MM.1S (cell line): ENCODE measurements at regions not wholly inside any gene's neighbourhood (a gene's known extent, or its start where the extent isn't known, plus 50 kb on each side); places are given as distances from the start of the nearest gene placed in this dataset.

Experiments
- DNase-seq: peaks from one replicate; pipeline ENCODE4 v3.0.0-alpha.2; 2015
- H2AFZ ChIP-seq: fragments of 300-600 bp; sonication (generic); 2 replicates; pipeline ENCODE4 v1.6.0; 2016; ENCODE audit warnings: antibody characterized with exemption, low read length
- H3F3A ChIP-seq: fragments of 300-600 bp; sonication (generic); 2 replicates; pipeline ENCODE4 v1.6.1; 2016; ENCODE audit warnings: mild to moderate bottlenecking, antibody characterized with exemption, low read length, moderate library complexity, mixed read lengths; ENCODE audit not compliant: insufficient read depth
- H3K27ac ChIP-seq: fragments of 300-600 bp; sonication (generic); 2 replicates; pipeline ENCODE4 v1.5.1; 2016; ENCODE audit warnings: mild to moderate bottlenecking, low read length
- H3K27me3 ChIP-seq: fragments of 300-600 bp; sonication (generic); replicated peaks from 2 replicates; pipeline ENCODE4 v1.6.0; 2016; ENCODE audit warnings: low read length; ENCODE audit not compliant: insufficient read depth
- H3K36me3 ChIP-seq: fragments of 300-600 bp; sonication (generic); replicated peaks from 2 replicates; pipeline ENCODE4 v1.6.1; 2016; ENCODE audit warnings: mild to moderate bottlenecking, low read length, mixed read lengths; ENCODE audit not compliant: insufficient read depth
- H3K4me1 ChIP-seq: fragments of 300-600 bp; sonication (generic); 2 replicates; pipeline ENCODE4 v1.6.1; 2016; ENCODE audit warnings: low read length, mixed read lengths
- H3K4me2 ChIP-seq: fragments of 300-600 bp; sonication (generic); 2 replicates; pipeline ENCODE4 v1.6.0; 2016; ENCODE audit warnings: low read depth, low read length
- H3K4me3 ChIP-seq: fragments of 300-600 bp; sonication (generic); 2 replicates; pipeline ENCODE4 v1.5.1; 2016; ENCODE audit warnings: low read length, mixed read lengths
- H3K79me2 ChIP-seq: fragments of 300-600 bp; sonication (generic); 2 replicates; pipeline ENCODE4 v1.6.1; 2016; ENCODE audit warnings: mixed run types, low read length, mixed read lengths
- H3K9ac ChIP-seq: fragments of 300-600 bp; sonication (generic); 2 replicates; pipeline ENCODE4 v1.6.1; 2016; ENCODE audit warnings: low read length, mixed read lengths
- H3K9me2 ChIP-seq: fragments of 300-600 bp; sonication (generic); replicated peaks from 2 replicates; pipeline ENCODE4 v1.6.1; 2016; ENCODE audit warnings: mild to moderate bottlenecking, low read length, mixed read lengths; ENCODE audit not compliant: insufficient read depth
- H3K9me3 ChIP-seq: fragments of 300-600 bp; sonication (generic); replicated peaks from 2 replicates; pipeline ENCODE4 v1.6.1; 2016; ENCODE audit warnings: mild to moderate bottlenecking, low read length, mixed read lengths; ENCODE audit not compliant: insufficient read depth
- H4K20me1 ChIP-seq: fragments of 300-600 bp; sonication (generic); 2 replicates; pipeline ENCODE4 v1.6.1; 2016; ENCODE audit warnings: mild to moderate bottlenecking, low read length, moderate library complexity, mixed read lengths; ENCODE audit not compliant: insufficient read depth
- CTCF ChIP-seq: fragments of 300-600 bp; sonication (generic); IDR thresholded peaks from 2 replicates; pipeline ENCODE4 v1.5.1; 2016; ENCODE audit warnings: antibody characterized with exemption, low read length, mixed read lengths
- EZH2 ChIP-seq: fragments of 300-600 bp; sonication (generic); optimal IDR thresholded peaks from 2 replicates; pipeline ENCODE3; 2017; ENCODE audit warnings: low read depth, mild to moderate bottlenecking, antibody characterized with exemption, low read length, mixed read lengths
- EZH2phosphoT487 ChIP-seq: fragments of 300-600 bp; sonication (generic); IDR thresholded peaks from 2 replicates; pipeline ENCODE4 v1.6.1; 2018; ENCODE audit warnings: antibody characterized with exemption, low read length

- H4K20me1 ChIP-seq, result no peaks in the 10 kb centered on the region
- no peaks in the 10 kb centered on the region for H3K4me1 ChIP-seq
- no peak for TF ChIP-seq CTCF
- no peaks in the 10 kb centered on the region for H3K79me2 ChIP-seq
- no peak overlapping the region for H3K4me2 ChIP-seq
- no peak overlapping the region for H2AFZ ChIP-seq
- no peak overlapping the region for H3K4me3 ChIP-seq
- no peaks in the 10 kb centered on the region for H3K36me3 ChIP-seq
- DNase-seq, result no peak
- no peaks in the 10 kb centered on the region for H3K9me3 ChIP-seq
- no peaks in the 10 kb centered on the region for H3K9me2 ChIP-seq
- no peaks in the 10 kb centered on the region for H3K27me3 ChIP-seq
- H3K27ac ChIP-seq, result no peak overlapping the region
- no peak overlapping the region for H3K9ac ChIP-seq
- no peaks in the 10 kb centered on the region for H3F3A ChIP-seq
These were observed 389.5 kb downstream of the KCNJ2 start for GRCh38 chr17:70558821-70559220.

- H3K9ac ChIP-seq, result no peak overlapping the region
- H2AFZ ChIP-seq, result no peak overlapping the region
- no peaks in the 10 kb centered on the region for H3K4me1 ChIP-seq
- H3K36me3 ChIP-seq, result no peaks in the 10 kb centered on the region
- no peaks in the 10 kb centered on the region for H3F3A ChIP-seq
- H3K9me2 ChIP-seq, result no peaks in the 10 kb centered on the region; the same call in 1 of the 2 replicates
- no peaks in the 10 kb centered on the region for H3K79me2 ChIP-seq
- no peaks in the 10 kb centered on the region for H4K20me1 ChIP-seq
- no peak overlapping the region for H3K4me2 ChIP-seq
- H3K27ac ChIP-seq, result no peak overlapping the region
- H3K9me3 ChIP-seq, result no peaks in the 10 kb centered on the region
- DNase-seq, result no peak
- no peak for TF ChIP-seq EZH2
- H3K4me3 ChIP-seq, result no peak overlapping the region
- H3K27me3 ChIP-seq, result no peaks in the 10 kb centered on the region
These were observed 391.1 kb downstream of the KCNJ2 start for GRCh38 chr17:70560471-70560870.

- Histone ChIP-seq H3K27me3 (no peaks in the 10 kb centered on the region), H3K4me2 (no peak overlapping the region), H2AFZ (no peak overlapping the region), H3K9ac (no peak overlapping the region), H3K27ac (no peak overlapping the region), H3K36me3 (no peaks in the 10 kb centered on the region), H3K79me2 (no peaks in the 10 kb centered on the region), H3K4me3 (no peak overlapping the region), H3K4me1 (no peaks in the 10 kb centered on the region), H4K20me1 (no peaks in the 10 kb centered on the region), H3K9me2 (no peaks in the 10 kb centered on the region; the same call in 1 of the 2 replicates), H3F3A (no peaks in the 10 kb centered on the region), H3K9me3 (no peaks in the 10 kb centered on the region)
- DNase-seq, result no peak
- TF ChIP-seq EZH2 (no peak), EZH2phosphoT487 (no peak), CTCF (no peak)
These were observed 392.8 kb downstream of the KCNJ2 start for GRCh38 chr17:70562137-70562536.

GRCh38 chr17:70563281-70563820, 394.0 kb downstream of the KCNJ2 start:
- Histone ChIP-seq H2AFZ (no peak overlapping the region), H3K4me3 (no peak overlapping the region), H3K27me3 (no peaks in the 10 kb centered on the region), H3K79me2 (no peaks in the 10 kb centered on the region), H3F3A (no peaks in the 10 kb centered on the region), H3K4me2 (no peak overlapping the region), H3K9ac (no peak overlapping the region), H4K20me1 (no peaks in the 10 kb centered on the region), H3K4me1 (no peaks in the 10 kb centered on the region), H3K36me3 (no peaks in the 10 kb centered on the region), H3K9me2 (no peaks in the 10 kb centered on the region; the same call in 1 of the 2 replicates), H3K9me3 (no peaks in the 10 kb centered on the region), H3K27ac (no peak overlapping the region)
- TF ChIP-seq CTCF, result no peak
- TF ChIP-seq EZH2, result no peak
- TF ChIP-seq EZH2phosphoT487, result no peak
- DNase-seq, result no peak
